HG03280 (cell line): ENCODE measurements at regions not wholly inside any gene's neighbourhood (a gene's known extent, or its start where the extent isn't known, plus 50 kb on each side); places are given as distances from the start of the nearest gene placed in this dataset.
"Not testable (repeated sequence)": the region's sequence is repeated elsewhere in the genome, so short reads cannot be mapped to it uniquely, and the experiment has no call there.

ENCODE experiments used
- ATAC-seq: cut with Tn5 transposase; IDR thresholded peaks from one replicate; pipeline ENCODE4 v1.9.1; 2021; ENCODE audit warnings: mild to moderate bottlenecking, moderate library complexity; ENCODE audit not compliant: unreplicated experiment

GRCh38 chr12:131192951-131193350 is 239.2 kb downstream of the ADGRD1 start:
- ATAC-seq, result no peak

- no peak for ATAC-seq
Observed at GRCh38 chr12:131194166-131194565, 240.5 kb downstream of the ADGRD1 start.

- no peak for ATAC-seq
Observed at GRCh38 chr12:131195796-131196195, 242.1 kb downstream of the ADGRD1 start.

GRCh38 chr12:131196220-131196619 is 242.5 kb downstream of the ADGRD1 start:
- no peak for ATAC-seq

GRCh38 chr12:131197490-131197889 is 243.8 kb downstream of the ADGRD1 start:
- ATAC-seq, result no peak

- no peak for ATAC-seq
Observed at GRCh38 chr12:131199221-131199620, 245.5 kb downstream of the ADGRD1 start.

- ATAC-seq, result not testable (repeated sequence)
Observed at GRCh38 chr12:131201912-131202311, 248.2 kb downstream of the ADGRD1 start.

GRCh38 chr12:131202592-131203378 is 249.1 kb downstream of the ADGRD1 start:
- no peak for ATAC-seq

- ATAC-seq, result no peak
Observed at GRCh38 chr12:131203666-131204415, 250.1 kb downstream of the ADGRD1 start.

- no peak for ATAC-seq
Observed at GRCh38 chr12:131204416-131205274, 250.9 kb downstream of the ADGRD1 start.

GRCh38 chr12:131205275-131205933 is 251.7 kb downstream of the ADGRD1 start:
- ATAC-seq, result not testable (repeated sequence)

GRCh38 chr12:131206630-131207299 is 253.1 kb downstream of the ADGRD1 start:
- ATAC-seq, result not testable (repeated sequence)

- not testable (repeated sequence) for ATAC-seq
Observed at GRCh38 chr12:131207300-131207660, 253.6 kb downstream of the ADGRD1 start.

- not testable (repeated sequence) for ATAC-seq
Observed at GRCh38 chr12:131207841-131208240, 254.1 kb downstream of the ADGRD1 start.

- no peak for ATAC-seq
Observed at GRCh38 chr12:131208425-131208824, 254.7 kb downstream of the ADGRD1 start.

GRCh38 chr12:131209082-131210070 is 255.7 kb downstream of the ADGRD1 start:
- ATAC-seq, result no peak

- ATAC-seq, result no peak
Observed at GRCh38 chr12:131210506-131211339, 257.0 kb downstream of the ADGRD1 start.

- no peak for ATAC-seq
Observed at GRCh38 chr12:131211340-131211938, 257.7 kb downstream of the ADGRD1 start.
